ENCODE measurements at regions not wholly inside any gene's neighbourhood (a gene's known extent, or its start where the extent isn't known, plus 50 kb on each side); places are given as distances from the start of the nearest gene placed in this dataset.
"Not testable (repeated sequence)": the region's sequence is repeated elsewhere in the genome, so short reads cannot be mapped to it uniquely, and the experiment has no call there.

- DNase-seq (ENCODE audit: low read depth in 2 of 2) = no peak
Measured at GRCh38 chr6:113695516-113695915, 161.6 kb upstream of the MARCKS start.

GRCh38 chr6:113696960-113697359, 160.2 kb upstream of the MARCKS start:
- no peak for DNase-seq (ENCODE audit: low read depth in 2 of 2)

GRCh38 chr6:113697632-113698410, 159.3 kb upstream of the MARCKS start:
- DNase-seq (ENCODE audit: low read depth in 2 of 2) = no peak

GRCh38 chr6:113699239-113699638, 157.9 kb upstream of the MARCKS start:
- no peak for DNase-seq (ENCODE audit: low read depth in 2 of 2)

- no peak for DNase-seq (ENCODE audit: low read depth in 2 of 2)
Measured at GRCh38 chr6:113701552-113702254, 155.4 kb upstream of the MARCKS start.

GRCh38 chr6:113707194-113707593, 150.0 kb upstream of the MARCKS start:
- DNase-seq (ENCODE audit: low read depth in 2 of 2) = no peak

GRCh38 chr6:113709936-113710509, 147.1 kb upstream of the MARCKS start:
- DNase-seq (ENCODE audit: low read depth in 2 of 2) = no peak

GRCh38 chr6:113713665-113714064, 143.5 kb upstream of the MARCKS start:
- DNase-seq (ENCODE audit: low read depth in 2 of 2) = no peak

GRCh38 chr6:113718588-113718987, 138.6 kb upstream of the MARCKS start:
- DNase-seq (ENCODE audit: low read depth in 2 of 2) = no peak

GRCh38 chr6:113719064-113719463, 138.1 kb upstream of the MARCKS start:
- DNase-seq (ENCODE audit: low read depth in 2 of 2) = no peak

- DNase-seq (ENCODE audit: low read depth in 2 of 2) = no peak
Measured at GRCh38 chr6:113719545-113719944, 137.6 kb upstream of the MARCKS start.

GRCh38 chr6:113723182-113723581, 134.0 kb upstream of the MARCKS start:
- DNase-seq (ENCODE audit: low read depth in 2 of 2) = no peak

- DNase-seq (ENCODE audit: low read depth in 2 of 2) = not testable (repeated sequence)
Measured at GRCh38 chr6:113724927-113725326, 132.2 kb upstream of the MARCKS start.

GRCh38 chr6:113731541-113731940, 125.6 kb upstream of the MARCKS start:
- DNase-seq (ENCODE audit: low read depth in 2 of 2) = no peak

GRCh38 chr6:113732384-113732966, 124.7 kb upstream of the MARCKS start:
- no peak for DNase-seq (ENCODE audit: low read depth in 2 of 2)

GRCh38 chr6:113733381-113733780, 123.8 kb upstream of the MARCKS start:
- no peak for DNase-seq (ENCODE audit: low read depth in 2 of 2)

- no peak for DNase-seq (ENCODE audit: low read depth in 2 of 2)
Measured at GRCh38 chr6:113734982-113735381, 122.2 kb upstream of the MARCKS start.

GRCh38 chr6:113735491-113735890, 121.7 kb upstream of the MARCKS start:
- no peak for DNase-seq (ENCODE audit: low read depth in 2 of 2)

- DNase-seq (ENCODE audit: low read depth in 2 of 2) = no peak
Measured at GRCh38 chr6:113736978-113737377, 120.2 kb upstream of the MARCKS start.

GRCh38 chr6:113739041-113739655, 118.0 kb upstream of the MARCKS start:
- DNase-seq (ENCODE audit: low read depth in 2 of 2) = no peak

- DNase-seq (ENCODE audit: low read depth in 2 of 2) = no peak
Measured at GRCh38 chr6:113741651-113742050, 115.5 kb upstream of the MARCKS start.

- DNase-seq (ENCODE audit: low read depth in 2 of 2) = no peak
Measured at GRCh38 chr6:113742342-113742741, 114.8 kb upstream of the MARCKS start.

All from activated CD4-positive, alpha-beta T cell treated with anti-CD3 and anti-CD28 coated beads for 24 hours (primary cell).